Effector memory CD4-positive, alpha-beta T cell (primary cell): ENCODE measurements at regions not wholly inside any gene's neighbourhood (a gene's known extent, or its start where the extent isn't known, plus 50 kb on each side); places are given as distances from the start of the nearest gene placed in this dataset.

Experiments
- DNase-seq, 3 donors: peaks; one replicate each; pipeline ENCODE4 v3.0.0-alpha.2; 2020
- H3K27ac ChIP-seq: 2 replicates; pipeline ENCODE4 v1.7.0; 2013; ENCODE audit warnings: mild to moderate bottlenecking, low read length, moderate library complexity; ENCODE audit not compliant: insufficient read depth, poor library complexity, severe bottlenecking
- H3K27me3 ChIP-seq: replicated peaks from 2 replicates; pipeline ENCODE4 v1.7.0; 2013; ENCODE audit warnings: mild to moderate bottlenecking, low read length; ENCODE audit not compliant: insufficient read depth, control insufficient read depth, poor library complexity, severe bottlenecking
- H3K36me3 ChIP-seq: 2 replicates; pipeline ENCODE4 v1.7.0; 2013; ENCODE audit warnings: mild to moderate bottlenecking, low read length, moderate library complexity; ENCODE audit not compliant: control insufficient read depth, insufficient read depth
- H3K4me1 ChIP-seq: 2 replicates; pipeline ENCODE4 v1.7.0; 2013; ENCODE audit warnings: low read length, mild to moderate bottlenecking; ENCODE audit not compliant: control insufficient read depth, insufficient read depth, poor library complexity, severe bottlenecking
- H3K4me3 ChIP-seq: 2 replicates; pipeline ENCODE4 v1.7.0; 2013; ENCODE audit warnings: low read length, low read depth, mild to moderate bottlenecking; ENCODE audit not compliant: insufficient read depth, poor library complexity, severe bottlenecking
- H3K9me3 ChIP-seq: 2 replicates; pipeline ENCODE4 v1.7.0; 2013; ENCODE audit warnings: mild to moderate bottlenecking, low read length, moderate library complexity; ENCODE audit not compliant: control insufficient read depth

GRCh38 chr20:59412875-59413284 lies 112.5 kb downstream of the EDN3 start:
- no peaks in the 10 kb centered on the region for H3K27me3 ChIP-seq
- no peak overlapping the region for H3K27ac ChIP-seq
- no peaks in the 10 kb centered on the region for H3K4me1 ChIP-seq
- no peak for DNase-seq
- no peaks in the 10 kb centered on the region for H3K36me3 ChIP-seq
- H3K4me3 ChIP-seq, result no peak overlapping the region
- no peaks in the 10 kb centered on the region for H3K9me3 ChIP-seq

GRCh38 chr20:59413326-59413865 lies 113.0 kb downstream of the EDN3 start:
- no peaks in the 10 kb centered on the region for H3K36me3 ChIP-seq
- no peak overlapping the region for H3K27ac ChIP-seq
- no peaks in the 10 kb centered on the region for H3K27me3 ChIP-seq
- no peak overlapping the region for H3K4me3 ChIP-seq
- no peak for DNase-seq
- H3K4me1 ChIP-seq, result no peaks in the 10 kb centered on the region
- H3K9me3 ChIP-seq, result no peaks in the 10 kb centered on the region

GRCh38 chr20:59414936-59415623 lies 114.7 kb downstream of the EDN3 start:
- Histone ChIP-seq H3K27ac (no peak overlapping the region), H3K36me3 (no peaks in the 10 kb centered on the region), H3K9me3 (no peaks in the 10 kb centered on the region), H3K4me1 (no peaks in the 10 kb centered on the region), H3K4me3 (no peak overlapping the region), H3K27me3 (no peaks in the 10 kb centered on the region)
- DNase-seq, result no peak

DNA sequence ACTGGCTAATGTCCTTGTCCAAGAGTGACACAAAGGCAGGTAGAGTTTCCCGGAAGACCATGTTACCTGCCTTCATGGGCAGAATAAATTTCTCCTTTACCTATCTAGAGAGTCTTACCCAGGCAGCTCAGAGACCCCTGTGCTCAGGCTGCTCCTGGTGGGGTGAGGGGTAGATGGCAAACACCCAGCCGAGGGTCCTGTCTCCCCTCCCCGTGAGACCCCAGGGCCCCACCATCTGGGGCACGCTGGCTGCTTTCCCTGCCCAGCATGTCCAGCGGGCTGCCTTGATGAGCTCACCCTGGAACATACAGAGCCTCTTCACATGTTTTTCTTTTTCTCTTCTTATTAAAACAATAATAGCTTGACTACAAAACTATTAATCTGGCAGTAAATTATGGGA lies 116.5 kb downstream of the EDN3 start:
- Histone ChIP-seq H3K36me3 (no peaks in the 10 kb centered on the region), H3K9me3 (no peaks in the 10 kb centered on the region), H3K27ac (no peak overlapping the region), H3K27me3 (no peaks in the 10 kb centered on the region), H3K4me1 (no peaks in the 10 kb centered on the region), H3K4me3 (no peak overlapping the region)
- DNase-seq, result no peak

- H3K4me3 ChIP-seq, result no peak overlapping the region
- DNase-seq, result no peak
- H3K27ac ChIP-seq, result no peak overlapping the region
- no peaks in the 10 kb centered on the region for H3K36me3 ChIP-seq
- H3K4me1 ChIP-seq, result no peaks in the 10 kb centered on the region
- H3K9me3 ChIP-seq, result no peaks in the 10 kb centered on the region
- no peaks in the 10 kb centered on the region for H3K27me3 ChIP-seq
Observed at GRCh38 chr20:59421089-59421488, 120.7 kb downstream of the EDN3 start.

DNA sequence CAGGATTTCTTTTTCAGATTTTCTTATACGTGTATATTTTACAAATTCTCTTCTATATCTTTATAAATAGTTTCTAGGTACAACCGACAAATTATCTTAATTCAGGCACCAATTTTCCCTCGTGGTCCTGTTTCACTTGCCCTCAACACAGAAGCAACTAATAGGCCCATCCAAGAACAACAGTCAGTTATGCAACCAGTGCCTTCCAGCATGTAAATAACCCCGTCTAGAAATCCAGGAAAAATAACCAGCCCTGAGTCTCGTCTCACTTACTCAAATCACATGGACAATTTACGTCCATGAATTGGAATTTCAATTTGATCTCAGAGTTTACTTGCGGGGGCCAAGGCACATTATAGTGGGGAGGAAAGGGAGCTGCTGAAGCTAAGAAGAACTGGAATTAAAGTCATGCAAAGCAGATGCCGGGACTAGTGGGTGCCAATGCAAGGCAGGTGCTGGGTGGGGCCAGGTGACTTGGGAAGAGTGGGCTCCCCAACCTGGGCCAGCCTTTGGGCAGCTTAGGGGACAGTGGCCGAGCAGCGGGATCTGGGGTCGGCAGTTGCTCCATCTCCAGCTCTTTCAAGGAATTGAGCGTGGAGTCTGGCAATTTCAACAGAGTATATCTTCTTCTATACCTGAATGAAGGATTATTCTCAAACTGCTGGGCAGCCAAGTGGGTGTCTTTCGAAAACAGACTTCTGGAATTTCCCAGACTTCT lies 121.7 kb downstream of the EDN3 start:
- no peaks in the 10 kb centered on the region for H3K9me3 ChIP-seq
- DNase-seq, result no peak
- no peak overlapping the region for H3K27ac ChIP-seq

GRCh38 chr20:59422872-59423544 lies 122.6 kb downstream of the EDN3 start:
- Histone ChIP-seq H3K4me3 (no peak overlapping the region), H3K36me3 (no peaks in the 10 kb centered on the region), H3K27ac (no peak overlapping the region), H3K4me1 (no peaks in the 10 kb centered on the region), H3K9me3 (no peaks in the 10 kb centered on the region), H3K27me3 (no peaks in the 10 kb centered on the region)
- DNase-seq, result no peak

More for the DNA sequence above, 121.7 kb downstream of the EDN3 start:
- no peaks in the 10 kb centered on the region for H3K4me1 ChIP-seq
- no peaks in the 10 kb centered on the region for H3K27me3 ChIP-seq
- H3K4me3 ChIP-seq, result no peak overlapping the region
- H3K36me3 ChIP-seq, result no peaks in the 10 kb centered on the region

- H3K27me3 ChIP-seq, result no peaks in the 10 kb centered on the region
- H3K4me3 ChIP-seq, result no peak overlapping the region
- no peaks in the 10 kb centered on the region for H3K36me3 ChIP-seq
- no peaks in the 10 kb centered on the region for H3K9me3 ChIP-seq
- DNase-seq, result no peak
- no peak overlapping the region for H3K27ac ChIP-seq
- H3K4me1 ChIP-seq, result no peaks in the 10 kb centered on the region
Observed at GRCh38 chr20:59424976-59425375, 124.6 kb downstream of the EDN3 start.

- no peaks in the 10 kb centered on the region for H3K36me3 ChIP-seq
- H3K27ac ChIP-seq, result no peak overlapping the region
- no peak overlapping the region for H3K4me3 ChIP-seq
- H3K9me3 ChIP-seq, result no peaks in the 10 kb centered on the region
- no peak for DNase-seq
- no peaks in the 10 kb centered on the region for H3K4me1 ChIP-seq
- H3K27me3 ChIP-seq, result no peaks in the 10 kb centered on the region
Observed at GRCh38 chr20:59425572-59425971, 125.2 kb downstream of the EDN3 start.

GRCh38 chr20:59428006-59428405 lies 127.6 kb downstream of the EDN3 start:
- H3K27me3 ChIP-seq, result no peaks in the 10 kb centered on the region
- no peak overlapping the region for H3K4me3 ChIP-seq
- H3K36me3 ChIP-seq, result no peaks in the 10 kb centered on the region
- DNase-seq, result no peak
- H3K9me3 ChIP-seq, result no peaks in the 10 kb centered on the region
- H3K4me1 ChIP-seq, result no peaks in the 10 kb centered on the region
- H3K27ac ChIP-seq, result no peak overlapping the region
